ENCODE measurements at regions not wholly inside any gene's neighbourhood (a gene's known extent, or its start where the extent isn't known, plus 50 kb on each side); places are given as distances from the start of the nearest gene placed in this dataset.

DNA sequence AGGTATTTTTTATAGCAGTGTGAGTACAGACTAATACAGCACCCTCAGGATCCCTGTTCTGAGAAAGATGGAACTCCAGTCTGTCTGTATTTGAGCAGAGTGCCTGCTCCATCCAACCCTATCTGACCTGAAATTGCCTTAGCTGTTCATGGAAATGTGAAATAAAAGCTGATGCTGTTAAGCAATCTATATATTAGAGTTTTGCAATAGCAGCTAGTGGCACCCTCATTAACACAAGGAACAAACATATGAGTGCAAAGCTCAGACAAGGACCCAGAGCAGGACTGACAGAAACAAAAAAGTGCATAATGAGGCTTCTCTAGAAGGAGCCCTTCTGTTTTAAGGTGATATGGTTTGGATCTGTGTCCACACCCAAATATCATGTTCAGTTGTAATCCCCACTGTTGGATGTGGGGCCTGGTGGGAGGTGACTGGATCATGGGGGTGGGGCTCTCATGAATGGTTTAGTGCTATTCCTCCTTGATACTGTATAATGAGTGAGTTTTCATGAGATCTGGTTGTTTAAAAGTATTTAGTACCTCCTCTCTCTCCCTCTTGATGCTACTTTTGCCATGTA, 272.9 kb upstream of the KLF3 start:
- Histone ChIP-seq H3K9me3 (ENCODE audit: low read length) (peaks cover 3% of the 10 kb centered on the region), H3K9ac (ENCODE audit: low read length) (no peak overlapping the region), H4K20me1 (ENCODE audit: insufficient read depth) (no peaks in the 10 kb centered on the region), H3K4me2 (ENCODE audit: low read length) (no peak overlapping the region), H3K27ac (ENCODE audit: low read length) (no peak overlapping the region), H3K27me3 (ENCODE audit: insufficient read depth, low read depth, low read length) (no peaks in the 10 kb centered on the region), H3K36me3 (ENCODE audit: insufficient read depth, low read length) (no peaks in the 10 kb centered on the region), H3K79me2 (replicated peaks; ENCODE audit: insufficient read depth, low read length) (no peaks in the 10 kb centered on the region), H3K4me3 (ENCODE audit: low read length) (no peak overlapping the region), H2AFZ (ENCODE audit: low read depth, low read length) (no peak overlapping the region), H3K9me2 (ENCODE audit: insufficient read depth, low read length) (no peaks in the 10 kb centered on the region), H3F3A (ENCODE audit: insufficient read depth, low read length, poor library complexity, severe bottlenecking) (no peaks in the 10 kb centered on the region)
- TF ChIP-seq, protein P1, sequence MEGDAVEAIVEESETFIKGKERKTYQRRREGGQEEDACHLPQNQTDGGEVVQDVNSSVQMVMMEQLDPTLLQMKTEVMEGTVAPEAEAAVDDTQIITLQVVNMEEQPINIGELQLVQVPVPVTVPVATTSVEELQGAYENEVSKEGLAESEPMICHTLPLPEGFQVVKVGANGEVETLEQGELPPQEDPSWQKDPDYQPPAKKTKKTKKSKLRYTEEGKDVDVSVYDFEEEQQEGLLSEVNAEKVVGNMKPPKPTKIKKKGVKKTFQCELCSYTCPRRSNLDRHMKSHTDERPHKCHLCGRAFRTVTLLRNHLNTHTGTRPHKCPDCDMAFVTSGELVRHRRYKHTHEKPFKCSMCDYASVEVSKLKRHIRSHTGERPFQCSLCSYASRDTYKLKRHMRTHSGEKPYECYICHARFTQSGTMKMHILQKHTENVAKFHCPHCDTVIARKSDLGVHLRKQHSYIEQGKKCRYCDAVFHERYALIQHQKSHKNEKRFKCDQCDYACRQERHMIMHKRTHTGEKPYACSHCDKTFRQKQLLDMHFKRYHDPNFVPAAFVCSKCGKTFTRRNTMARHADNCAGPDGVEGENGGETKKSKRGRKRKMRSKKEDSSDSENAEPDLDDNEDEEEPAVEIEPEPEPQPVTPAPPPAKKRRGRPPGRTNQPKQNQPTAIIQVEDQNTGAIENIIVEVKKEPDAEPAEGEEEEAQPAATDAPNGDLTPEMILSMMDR (IDR thresholded peaks at IDR 0.05; ENCODE audit: poor library complexity, severe bottlenecking) = no peak
- TF ChIP-seq TAF1 (IDR thresholded peaks at IDR 0.05; ENCODE audit: low read depth) (no peak), POLR2AphosphoS5 (IDR thresholded peaks at IDR 0.05) (no peak), RAD21 (conservative IDR thresholded peaks at IDR 0.05) (no peak), MXI1 (conservative IDR thresholded peaks at IDR 0.05; ENCODE audit: poor library complexity, severe bottlenecking) (no peak), SMC3 (conservative IDR thresholded peaks at IDR 0.05; ENCODE audit: poor library complexity) (no peak), EZH2 (IDR thresholded peaks at IDR 0.05; ENCODE audit: borderline replicate concordance, insufficient read depth, low read length, poor library complexity, severe bottlenecking) (no peak), EP300 (conservative IDR thresholded peaks at IDR 0.05; ENCODE audit: poor library complexity, severe bottlenecking) (no peak)
- TF ChIP-seq, protein P2, sequence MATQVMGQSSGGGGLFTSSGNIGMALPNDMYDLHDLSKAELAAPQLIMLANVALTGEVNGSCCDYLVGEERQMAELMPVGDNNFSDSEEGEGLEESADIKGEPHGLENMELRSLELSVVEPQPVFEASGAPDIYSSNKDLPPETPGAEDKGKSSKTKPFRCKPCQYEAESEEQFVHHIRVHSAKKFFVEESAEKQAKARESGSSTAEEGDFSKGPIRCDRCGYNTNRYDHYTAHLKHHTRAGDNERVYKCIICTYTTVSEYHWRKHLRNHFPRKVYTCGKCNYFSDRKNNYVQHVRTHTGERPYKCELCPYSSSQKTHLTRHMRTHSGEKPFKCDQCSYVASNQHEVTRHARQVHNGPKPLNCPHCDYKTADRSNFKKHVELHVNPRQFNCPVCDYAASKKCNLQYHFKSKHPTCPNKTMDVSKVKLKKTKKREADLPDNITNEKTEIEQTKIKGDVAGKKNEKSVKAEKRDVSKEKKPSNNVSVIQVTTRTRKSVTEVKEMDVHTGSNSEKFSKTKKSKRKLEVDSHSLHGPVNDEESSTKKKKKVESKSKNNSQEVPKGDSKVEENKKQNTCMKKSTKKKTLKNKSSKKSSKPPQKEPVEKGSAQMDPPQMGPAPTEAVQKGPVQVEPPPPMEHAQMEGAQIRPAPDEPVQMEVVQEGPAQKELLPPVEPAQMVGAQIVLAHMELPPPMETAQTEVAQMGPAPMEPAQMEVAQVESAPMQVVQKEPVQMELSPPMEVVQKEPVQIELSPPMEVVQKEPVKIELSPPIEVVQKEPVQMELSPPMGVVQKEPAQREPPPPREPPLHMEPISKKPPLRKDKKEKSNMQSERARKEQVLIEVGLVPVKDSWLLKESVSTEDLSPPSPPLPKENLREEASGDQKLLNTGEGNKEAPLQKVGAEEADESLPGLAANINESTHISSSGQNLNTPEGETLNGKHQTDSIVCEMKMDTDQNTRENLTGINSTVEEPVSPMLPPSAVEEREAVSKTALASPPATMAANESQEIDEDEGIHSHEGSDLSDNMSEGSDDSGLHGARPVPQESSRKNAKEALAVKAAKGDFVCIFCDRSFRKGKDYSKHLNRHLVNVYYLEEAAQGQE (IDR thresholded peaks at IDR 0.05; ENCODE audit: borderline replicate concordance) = no peak

DNA sequence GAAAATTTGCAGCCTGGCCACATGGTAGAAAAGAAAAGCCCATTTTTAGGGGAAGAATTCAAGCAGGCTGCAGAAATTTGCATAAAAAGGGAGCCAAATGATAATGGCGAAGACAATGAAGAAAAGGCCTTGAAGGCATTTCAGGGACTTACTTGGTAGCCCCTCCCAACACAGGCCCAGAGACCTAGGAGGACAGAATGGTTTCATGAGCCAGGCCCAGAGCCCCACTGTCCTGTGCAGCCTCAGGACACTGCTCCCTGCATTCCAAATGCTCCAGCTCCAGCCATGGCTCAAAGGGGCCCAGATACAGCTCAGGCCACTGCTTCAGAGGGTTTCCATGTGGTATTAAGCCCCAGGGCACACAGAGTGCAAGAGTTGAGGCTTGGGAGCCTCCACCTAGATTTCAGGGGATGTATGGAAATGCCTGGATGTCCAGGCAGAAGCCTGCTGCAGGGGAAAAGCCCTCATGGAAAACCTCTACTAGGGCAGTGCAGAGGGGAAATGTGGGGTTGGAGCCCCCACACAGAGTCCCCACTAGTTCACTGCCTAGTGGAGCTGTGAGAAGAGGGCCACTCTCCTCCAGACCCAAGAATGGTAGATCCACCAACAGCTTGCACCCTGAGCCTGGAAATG, 271.7 kb upstream of the KLF3 start:
- no peaks in the 10 kb centered on the region for H3K36me3 ChIP-seq (ENCODE audit: insufficient read depth, low read length)
- H4K20me1 ChIP-seq (ENCODE audit: insufficient read depth) = no peaks in the 10 kb centered on the region
- no peak overlapping the region for H3K27ac ChIP-seq (ENCODE audit: low read length)
- H3K27me3 ChIP-seq (ENCODE audit: insufficient read depth, low read depth, low read length) = no peaks in the 10 kb centered on the region
- no peak for TF ChIP-seq EP300 (conservative IDR thresholded peaks at IDR 0.05; ENCODE audit: poor library complexity, severe bottlenecking)
- TF ChIP-seq MXI1 (conservative IDR thresholded peaks at IDR 0.05; ENCODE audit: poor library complexity, severe bottlenecking) = no peak
- TF ChIP-seq TAF1 (IDR thresholded peaks at IDR 0.05; ENCODE audit: low read depth) = no peak
- TF ChIP-seq POLR2AphosphoS5 (IDR thresholded peaks at IDR 0.05) = no peak
- no peaks in the 10 kb centered on the region for H3K9me2 ChIP-seq (ENCODE audit: insufficient read depth, low read length)
- H3F3A ChIP-seq (ENCODE audit: insufficient read depth, low read length, poor library complexity, severe bottlenecking) = no peaks in the 10 kb centered on the region
- peaks cover 3% of the 10 kb centered on the region for H3K9me3 ChIP-seq (ENCODE audit: low read length)
- H3K4me2 ChIP-seq (ENCODE audit: low read length) = no peak overlapping the region
- no peaks in the 10 kb centered on the region for H3K79me2 ChIP-seq (replicated peaks; ENCODE audit: insufficient read depth, low read length)
- no peak overlapping the region for H3K9ac ChIP-seq (ENCODE audit: low read length)
- H3K4me3 ChIP-seq (ENCODE audit: low read length) = no peak overlapping the region
- no peak overlapping the region for H2AFZ ChIP-seq (ENCODE audit: low read depth, low read length)
